ENCODE measurements at regions not wholly inside any gene's neighbourhood (a gene's known extent, or its start where the extent isn't known, plus 50 kb on each side); places are given as distances from the start of the nearest gene placed in this dataset.

- TF ChIP-seq CTCF (IDR thresholded peaks at IDR 0.05), result no peak
- no peak overlapping the region for H3K4me3 ChIP-seq
- intact Hi-C loops (cut with DNase I, micrococcal nuclease), result no loop called here
- no peaks in the 10 kb centered on the region for H3K36me3 ChIP-seq (ENCODE audit: low read depth)
- no peaks in the 10 kb centered on the region for H3K9me3 ChIP-seq
- DNase-seq (no peak), ATAC-seq (no peak)
- no peaks in the 10 kb centered on the region for H3K4me1 ChIP-seq (ENCODE audit: low read depth)
These were observed 179.1 kb downstream of the RSL24D1 start for GRCh38 chr15:55017635-55018034.

DNA sequence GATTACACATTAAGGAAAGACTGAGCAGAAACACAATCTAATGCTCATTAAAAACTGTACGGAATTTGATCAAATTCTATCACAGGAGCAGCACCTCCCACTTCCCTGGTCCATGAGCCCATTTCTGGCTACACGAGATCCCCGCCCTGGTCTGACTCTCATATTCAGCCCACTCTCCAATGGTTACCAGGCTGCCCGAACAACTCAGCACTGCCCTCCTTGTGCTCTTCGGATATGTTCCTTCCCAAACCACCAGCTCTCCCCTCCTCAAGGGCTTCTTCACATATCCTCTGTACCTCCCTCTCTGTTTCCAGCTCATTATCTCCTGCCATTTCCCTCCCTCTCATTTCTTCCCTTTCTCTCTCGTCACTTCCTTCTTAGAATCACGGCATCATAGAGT is 180.5 kb downstream of the RSL24D1 start:
- ATAC-seq (no peak), DNase-seq (no peak)
- Histone ChIP-seq H3K9me3 (no peaks in the 10 kb centered on the region), H3K4me3 (no peak overlapping the region), H3K36me3 (ENCODE audit: low read depth) (no peaks in the 10 kb centered on the region), H3K4me1 (ENCODE audit: low read depth) (no peaks in the 10 kb centered on the region)
- TF ChIP-seq CTCF (IDR thresholded peaks at IDR 0.05), result no peak
- intact Hi-C loops (cut with DNase I, micrococcal nuclease), result no loop called here

DNA sequence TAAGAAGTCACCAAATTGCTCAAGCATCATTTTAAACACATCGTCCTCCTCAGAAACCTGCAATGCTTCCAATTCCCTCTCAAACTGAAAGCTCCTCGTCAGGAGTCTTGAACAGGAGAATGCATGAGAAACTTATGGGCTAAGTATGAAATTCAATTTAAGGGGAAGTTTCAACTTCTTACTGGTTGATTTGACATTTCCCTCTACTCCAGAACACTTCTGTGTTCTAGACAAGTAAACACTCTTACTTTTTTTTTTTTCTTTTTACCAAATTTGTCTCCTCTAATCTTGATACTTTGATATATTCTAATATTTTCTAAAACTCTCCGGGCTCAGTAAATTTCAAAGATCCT is 181.7 kb downstream of the RSL24D1 start:
- H3K36me3 ChIP-seq (ENCODE audit: low read depth), result no peaks in the 10 kb centered on the region
- intact Hi-C loops (cut with DNase I, micrococcal nuclease), result no loop called here
- no peak for ATAC-seq
- no peak for TF ChIP-seq CTCF (IDR thresholded peaks at IDR 0.05)
- H3K4me1 ChIP-seq (ENCODE audit: low read depth), result no peaks in the 10 kb centered on the region
- H3K4me3 ChIP-seq, result no peak overlapping the region
- DNase-seq, result no peak
- H3K9me3 ChIP-seq, result no peaks in the 10 kb centered on the region

DNA sequence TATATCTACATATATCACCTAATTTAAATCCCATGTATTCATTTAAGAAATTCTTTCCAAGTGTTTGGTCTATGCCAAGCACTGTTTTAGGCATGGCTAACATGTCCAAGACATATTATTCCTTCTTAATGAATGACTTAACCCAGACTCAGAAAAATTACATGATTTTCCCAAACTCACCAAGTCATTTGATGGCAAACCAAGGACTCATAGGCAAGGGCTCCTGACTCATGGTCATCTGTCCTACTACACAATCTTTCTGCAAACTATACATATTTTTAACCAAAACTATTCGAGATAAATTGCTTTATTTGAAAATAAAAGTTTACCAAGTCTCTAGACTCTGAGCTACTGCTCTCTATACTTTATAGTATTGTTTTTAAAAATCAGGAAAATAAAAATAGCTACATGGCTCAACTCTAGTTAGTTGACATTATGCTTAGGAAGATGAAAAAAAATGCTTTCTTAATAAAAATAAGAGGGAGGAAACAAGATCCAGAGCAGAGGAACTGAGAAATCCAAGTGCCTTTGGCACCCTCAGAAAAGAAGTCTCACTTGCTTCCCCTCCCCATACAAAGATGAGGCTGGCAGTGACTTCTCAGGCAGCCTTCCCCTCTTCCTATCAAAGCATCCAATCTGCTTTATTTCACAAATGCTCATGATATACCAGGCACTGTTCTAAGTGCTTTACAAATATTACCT is 182.2 kb downstream of the RSL24D1 start:
- Histone ChIP-seq H3K4me3 (no peak overlapping the region), H3K36me3 (ENCODE audit: low read depth) (no peaks in the 10 kb centered on the region), H3K4me1 (ENCODE audit: low read depth) (no peaks in the 10 kb centered on the region), H3K9me3 (no peaks in the 10 kb centered on the region)
- DNase-seq, result no peak
- no peak for TF ChIP-seq CTCF (IDR thresholded peaks at IDR 0.05)
- no peak for ATAC-seq
- intact Hi-C loops (cut with DNase I, micrococcal nuclease), result no loop called here

- ATAC-seq (no peak), DNase-seq (no peak)
- Histone ChIP-seq H3K4me1 (ENCODE audit: low read depth) (no peaks in the 10 kb centered on the region), H3K36me3 (ENCODE audit: low read depth) (no peaks in the 10 kb centered on the region), H3K4me3 (no peak overlapping the region), H3K9me3 (no peaks in the 10 kb centered on the region)
- intact Hi-C loops (cut with DNase I, micrococcal nuclease), result no loop called here
- TF ChIP-seq CTCF (IDR thresholded peaks at IDR 0.05), result no peak
These were observed 188.3 kb downstream of the RSL24D1 start for GRCh38 chr15:55008421-55008820.

DNA sequence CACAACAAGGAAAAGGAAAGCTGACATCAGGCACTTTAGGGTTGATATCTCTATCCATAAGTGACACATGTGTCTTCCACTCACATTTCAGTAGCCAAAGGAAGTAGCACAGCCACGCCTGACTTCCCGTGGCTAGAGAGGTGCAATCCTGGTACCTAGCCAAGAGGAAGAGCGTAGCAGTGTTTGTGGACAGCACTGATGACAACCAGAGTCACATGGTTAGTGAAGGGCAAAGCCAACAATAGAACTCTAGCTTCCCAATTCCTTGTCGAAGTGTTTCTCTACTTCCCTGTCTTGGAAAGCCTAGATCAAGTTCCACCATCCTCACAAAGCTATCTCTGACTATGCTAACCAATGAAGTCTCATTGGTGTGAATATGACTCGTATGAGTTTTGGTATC is 189.2 kb downstream of the RSL24D1 start:
- DNase-seq (peak in 1 of 3 donors; percentile 26), ATAC-seq (peak; percentile 34)
- Histone ChIP-seq H3K4me3 (no peak overlapping the region), H3K36me3 (ENCODE audit: low read depth) (no peaks in the 10 kb centered on the region), H3K4me1 (ENCODE audit: low read depth) (no peaks in the 10 kb centered on the region), H3K9me3 (no peaks in the 10 kb centered on the region)
- intact Hi-C loops (cut with DNase I, micrococcal nuclease), result no loop called here
- no peak for TF ChIP-seq CTCF (IDR thresholded peaks at IDR 0.05)
